OCI-M2 (cell line): ENCODE measurements at regions not wholly inside any gene's neighbourhood (a gene's known extent, or its start where the extent isn't known, plus 50 kb on each side); places are given as distances from the start of the nearest gene placed in this dataset.
"Not testable (repeated sequence)": the region's sequence is repeated elsewhere in the genome, so short reads cannot be mapped to it uniquely, and the experiment has no call there.

Experiments used
- DNase-seq: peaks from one replicate; lab custom pipeline; 2025; ENCODE audit not compliant: unreplicated experiment; lab: John Stamatoyannopoulos, UW

- DNase-seq, result no peak
Measured at GRCh38 chr5:154702477-154702876, 52.7 kb upstream of the LARP1 start.

GRCh38 chr5:154701725-154702124 lies 53.5 kb upstream of the LARP1 start:
- not testable (repeated sequence) for DNase-seq

- no peak for DNase-seq
Measured at GRCh38 chr5:154701181-154701580, 54.0 kb upstream of the LARP1 start.

- not testable (repeated sequence) for DNase-seq
Measured at GRCh38 chr5:154700289-154700928, 54.8 kb upstream of the LARP1 start.

- no peak for DNase-seq
Measured at GRCh38 chr5:154698763-154699162, 56.4 kb upstream of the LARP1 start.

GRCh38 chr5:154697371-154697770 lies 57.8 kb upstream of the LARP1 start:
- DNase-seq, result no peak

- DNase-seq, result no peak
Measured at GRCh38 chr5:154696891-154697290, 58.3 kb upstream of the LARP1 start.

- DNase-seq, result no peak
Measured at GRCh38 chr5:154694159-154694558, 61.0 kb upstream of the LARP1 start.

- no peak for DNase-seq
Measured at GRCh38 chr5:154690488-154690887, 64.7 kb upstream of the LARP1 start.

- DNase-seq, result no peak
Measured at GRCh38 chr5:154686490-154686889, 68.7 kb upstream of the LARP1 start.

GRCh38 chr5:154683101-154683880 lies 71.9 kb upstream of the LARP1 start:
- no peak for DNase-seq

- no peak for DNase-seq
Measured at GRCh38 chr5:154679501-154679900, 75.7 kb upstream of the LARP1 start.

- no peak for DNase-seq
Measured at GRCh38 chr5:154677921-154678320, 77.3 kb upstream of the LARP1 start.

GRCh38 chr5:154676508-154676907 lies 78.7 kb upstream of the LARP1 start:
- no peak for DNase-seq

- DNase-seq, result no peak
Measured at GRCh38 chr5:154674029-154674428, 81.1 kb upstream of the LARP1 start.

GRCh38 chr5:154673506-154673905 lies 81.7 kb upstream of the LARP1 start:
- DNase-seq, result no peak

- not testable (repeated sequence) for DNase-seq
Measured at GRCh38 chr5:154669913-154670312, 85.3 kb upstream of the LARP1 start.

GRCh38 chr5:154669402-154669801 lies 85.8 kb upstream of the LARP1 start:
- DNase-seq, result no peak

- DNase-seq, result no peak
Measured at GRCh38 chr5:154664869-154665268, 90.3 kb upstream of the LARP1 start.

- DNase-seq, result no peak
Measured at GRCh38 chr5:154663424-154663823, 91.8 kb upstream of the LARP1 start.

GRCh38 chr5:154654486-154655371 lies 100.4 kb upstream of the LARP1 start:
- DNase-seq, result no peak
